HAP-1 (cell line): ENCODE measurements at regions not wholly inside any gene's neighbourhood (a gene's known extent, or its start where the extent isn't known, plus 50 kb on each side); places are given as distances from the start of the nearest gene placed in this dataset.
A peak's percentile ranks its signal among the peaks of the same experiment; 100 is the strongest.

Source experiments
- DNase-seq, 2 experiments: peaks; one replicate each; pipeline ENCODE4 v3.0.0-alpha.2; 2016 to 2020; ENCODE audit warnings: low spot score in 2 of 2
- H3K27me3 ChIP-seq: fragments of 250-450 bp; sonication (Bioruptor Pico); 2 replicates; pipeline ENCODE4 v1.5.1; 2020; ENCODE audit warnings: low read depth, mild to moderate bottlenecking, moderate library complexity
- H3K36me3 ChIP-seq: fragments of 250-450 bp; sonication (Bioruptor Pico); replicated peaks from 2 replicates; pipeline ENCODE4 v1.5.1; 2020; ENCODE audit warnings: mild to moderate bottlenecking
- H3K4me1 ChIP-seq: fragments of 250-450 bp; sonication (Bioruptor Pico); 2 replicates; pipeline ENCODE4 v1.5.1; 2020; ENCODE audit warnings: mild to moderate bottlenecking
- H3K4me3 ChIP-seq: fragments of 250-450 bp; sonication (Bioruptor Pico); 2 replicates; pipeline ENCODE4 v1.5.1; 2020; ENCODE audit warnings: mild to moderate bottlenecking, moderate library complexity
- H3K9me3 ChIP-seq: fragments of 250-450 bp; sonication (Bioruptor Pico); 2 replicates; pipeline ENCODE4 v1.5.1; 2020; ENCODE audit warnings: mild to moderate bottlenecking, moderate library complexity
- in situ Hi-C: fragments of 300-500 bp; cut with MboI; formaldehyde crosslinking; loops from 3 replicates; pipeline ENCODE4 v1.14.3; 2020; ENCODE audit warnings: low sequenced_read_pairs, inconsistent platforms, mixed read lengths

DNA sequence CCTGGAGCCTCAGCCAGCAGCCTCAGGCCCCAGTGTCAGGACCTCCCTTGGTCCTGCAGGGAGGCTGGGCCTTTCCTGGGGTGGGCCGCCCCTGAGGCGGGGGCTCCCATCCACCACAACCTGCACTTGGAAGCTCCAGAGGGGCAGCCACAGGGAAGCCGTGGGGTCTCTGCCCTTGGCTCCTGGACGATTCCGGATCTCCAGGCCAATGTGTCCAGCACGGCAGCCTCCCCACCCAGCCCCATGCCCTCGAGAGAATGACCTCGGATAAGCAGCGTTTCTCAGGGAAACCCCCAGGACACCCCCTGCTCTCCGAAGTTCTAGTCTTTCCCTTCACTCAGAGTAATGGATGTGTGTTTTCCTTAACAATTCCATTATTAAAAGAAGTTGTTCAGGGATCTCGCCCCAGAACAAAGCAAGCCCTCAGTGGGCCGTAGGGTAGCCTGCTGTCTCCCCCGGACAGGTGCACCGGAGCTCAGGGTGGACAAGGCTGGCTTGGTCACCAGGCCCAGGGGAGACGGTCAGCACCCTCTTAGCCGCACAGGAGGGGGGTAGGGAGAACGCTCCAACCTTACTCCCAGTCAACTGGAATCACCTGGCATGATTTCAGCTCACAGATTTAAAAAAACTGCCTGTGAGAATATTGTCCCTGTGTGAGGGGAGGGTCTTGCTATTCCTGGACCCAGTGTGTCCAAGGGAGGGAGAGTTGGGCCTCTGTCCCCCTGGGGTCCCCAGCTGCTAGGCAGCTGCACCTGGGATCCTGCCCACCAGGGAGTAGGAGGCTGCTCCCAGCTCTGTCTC lies 72.2 kb upstream of the OTOS start:
- H3K36me3 ChIP-seq: no peaks in the 10 kb centered on the region
- no peak overlapping the region for H3K4me3 ChIP-seq
- DNase-seq: no peak
- in situ Hi-C loops: no loop called here
- no peaks in the 10 kb centered on the region for H3K9me3 ChIP-seq
- no peaks in the 10 kb centered on the region for H3K27me3 ChIP-seq
- no peaks in the 10 kb centered on the region for H3K4me1 ChIP-seq

GRCh38 chr2:240213226-240213475 lies 72.7 kb upstream of the OTOS start:
- no peak for DNase-seq
- Histone ChIP-seq H3K36me3 (no peaks in the 10 kb centered on the region), H3K27me3 (no peaks in the 10 kb centered on the region), H3K4me1 (no peaks in the 10 kb centered on the region), H3K4me3 (no peak overlapping the region), H3K9me3 (no peaks in the 10 kb centered on the region)
- in situ Hi-C loops: no loop called here

- Histone ChIP-seq H3K9me3 (no peaks in the 10 kb centered on the region), H3K27me3 (no peaks in the 10 kb centered on the region), H3K4me1 (no peaks in the 10 kb centered on the region), H3K36me3 (no peaks in the 10 kb centered on the region), H3K4me3 (no peak overlapping the region)
- in situ Hi-C loops: no loop called here
- DNase-seq: peak in 1 of 2 experiments; percentile 4
Observed at GRCh38 chr2:240213476-240214421, 73.3 kb upstream of the OTOS start.

DNA sequence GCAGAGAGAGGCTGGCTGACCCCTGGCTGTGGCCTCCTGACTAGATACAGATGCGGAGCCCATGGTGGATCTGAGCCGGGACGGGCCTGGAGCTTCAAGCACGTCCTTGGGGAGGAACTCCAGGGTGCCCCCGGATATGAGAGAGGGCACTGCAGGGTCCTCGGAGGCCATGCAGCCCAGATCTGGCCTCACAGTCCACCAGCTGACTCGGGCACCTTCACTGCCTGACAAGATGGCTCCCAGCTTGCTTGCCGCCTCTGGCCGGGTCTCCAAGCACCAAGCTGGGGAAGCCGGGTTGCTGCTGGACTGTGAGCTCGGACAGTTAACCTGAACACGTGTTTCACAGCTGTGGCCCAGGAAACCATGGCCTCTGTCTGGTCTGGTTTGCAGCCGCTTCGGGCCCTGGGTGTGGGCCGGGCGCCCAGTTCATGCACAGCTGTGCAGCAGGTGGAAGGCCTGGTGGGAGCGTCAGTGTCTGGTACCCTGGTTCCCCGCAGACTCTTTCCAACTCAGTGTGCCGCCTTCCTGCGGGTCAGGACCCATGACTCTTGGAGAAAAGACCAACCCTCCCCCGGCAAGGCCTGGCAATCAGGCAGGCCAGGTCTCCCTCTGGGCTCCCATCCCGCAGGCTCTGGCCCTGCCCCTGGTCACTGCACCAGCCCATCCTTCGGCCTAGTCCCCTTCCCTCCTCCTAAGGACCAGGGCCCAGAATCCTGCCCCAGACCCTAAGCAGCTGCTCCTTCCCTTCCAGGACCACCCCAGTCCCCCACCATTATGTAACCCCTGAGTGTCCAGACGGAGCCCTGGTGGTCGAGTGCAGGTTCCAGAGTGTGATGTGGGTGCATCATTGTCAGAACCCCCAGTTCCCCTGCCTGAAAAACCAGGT lies 74.6 kb upstream of the OTOS start:
- in situ Hi-C loops: no loop called here
- H3K4me1 ChIP-seq: no peaks in the 10 kb centered on the region
- peaks cover 3% of the 10 kb centered on the region; the same call in 1 of the 2 replicates for H3K27me3 ChIP-seq
- no peak overlapping the region for H3K4me3 ChIP-seq
- no peak for DNase-seq
- H3K9me3 ChIP-seq: no peaks in the 10 kb centered on the region
- H3K36me3 ChIP-seq: no peaks in the 10 kb centered on the region

DNA sequence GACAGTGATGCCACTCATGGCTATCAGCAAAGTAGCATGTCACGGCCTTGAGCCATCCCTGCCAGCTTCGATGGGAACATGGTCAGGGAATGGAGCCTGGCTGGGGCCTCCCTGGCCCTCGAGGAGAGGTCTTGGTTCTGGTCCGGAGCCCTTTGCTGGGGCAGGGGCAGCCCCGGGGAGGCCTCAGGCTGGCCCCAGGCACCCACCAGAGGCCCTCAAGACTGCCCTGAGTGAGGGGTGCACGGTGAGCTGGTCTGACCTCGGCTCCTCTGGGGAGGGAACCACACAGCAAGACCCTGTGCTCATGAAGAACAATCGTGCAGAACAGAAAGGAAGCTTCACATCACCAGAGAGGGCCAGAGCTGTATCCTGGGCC lies 75.2 kb upstream of the OTOS start:
- no peaks in the 10 kb centered on the region for H3K4me1 ChIP-seq
- H3K27me3 ChIP-seq: peaks cover 6% of the 10 kb centered on the region; the same call in 1 of the 2 replicates
- in situ Hi-C loops: no loop called here
- no peak for DNase-seq
- no peak overlapping the region for H3K4me3 ChIP-seq
- H3K36me3 ChIP-seq: no peaks in the 10 kb centered on the region
- no peaks in the 10 kb centered on the region for H3K9me3 ChIP-seq

DNA sequence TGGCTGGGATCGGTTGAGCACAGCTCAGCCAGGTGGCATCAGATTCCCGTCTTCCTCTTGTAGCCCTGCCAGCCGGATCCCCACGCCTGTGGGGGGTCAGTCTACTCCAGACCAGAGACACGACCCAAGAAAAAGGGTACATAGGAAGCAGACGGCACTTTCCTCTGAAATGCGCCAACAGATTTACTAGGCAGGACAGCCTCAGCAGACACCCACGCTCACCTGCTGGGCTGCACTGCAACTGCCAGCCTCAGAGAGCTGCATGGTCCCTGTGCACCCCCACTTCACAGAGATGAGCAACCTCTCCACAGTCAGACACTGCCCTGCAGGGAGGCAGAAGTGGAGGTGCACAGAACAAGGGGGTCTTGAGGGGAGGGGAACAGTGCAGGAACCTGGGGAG lies 75.7 kb upstream of the OTOS start:
- H3K27me3 ChIP-seq: peaks cover 8% of the 10 kb centered on the region; the same call in 1 of the 2 replicates
- no peaks in the 10 kb centered on the region for H3K4me1 ChIP-seq
- H3K4me3 ChIP-seq: no peak overlapping the region
- peak in 1 of 2 experiments; percentile 4 for DNase-seq
- no peaks in the 10 kb centered on the region for H3K9me3 ChIP-seq
- in situ Hi-C loops: no loop called here
- H3K36me3 ChIP-seq: no peaks in the 10 kb centered on the region

- DNase-seq: peak in 1 of 2 experiments; percentile 35
- H3K9me3 ChIP-seq: no peaks in the 10 kb centered on the region
- H3K36me3 ChIP-seq: no peaks in the 10 kb centered on the region
- peaks cover 9% of the 10 kb centered on the region; the same call in 1 of the 2 replicates for H3K27me3 ChIP-seq
- H3K4me3 ChIP-seq: no peak overlapping the region
- H3K4me1 ChIP-seq: no peaks in the 10 kb centered on the region
- in situ Hi-C loops: no loop called here
Observed at GRCh38 chr2:240217431-240218301, 77.2 kb upstream of the OTOS start.

DNA sequence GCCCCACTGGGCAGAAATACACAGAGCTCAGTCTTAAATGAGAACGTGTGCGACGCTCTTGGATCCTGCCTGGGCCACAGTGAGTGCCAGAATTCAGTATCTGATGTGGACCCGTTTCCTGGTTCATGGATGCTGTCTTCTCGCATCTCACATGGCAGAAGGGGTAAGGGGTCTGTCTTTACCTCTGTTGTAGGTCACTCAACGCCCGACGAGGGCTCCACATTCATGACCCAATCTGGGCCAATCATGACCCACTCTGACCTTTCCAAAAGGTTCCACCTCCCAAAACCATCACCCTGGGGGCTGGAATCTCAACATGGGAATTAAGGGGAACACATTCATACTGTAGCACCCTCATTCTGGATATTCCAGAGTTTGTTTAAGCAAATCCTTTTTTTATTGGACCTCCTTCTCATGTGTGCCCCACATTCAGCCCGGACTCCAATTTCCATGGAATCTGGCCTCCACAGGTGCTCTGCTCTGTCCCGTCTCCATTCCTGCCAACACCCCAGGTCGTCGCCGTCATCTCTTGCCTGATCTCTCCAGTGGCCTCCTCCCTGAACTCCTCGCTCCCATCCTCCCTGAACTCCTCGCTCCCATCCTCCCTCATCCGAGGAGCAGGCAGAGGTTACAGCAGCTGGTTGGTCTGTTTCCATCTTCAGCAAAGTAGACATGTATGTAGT lies 78.9 kb upstream of the OTOS start:
- H3K27me3 ChIP-seq: peaks cover 14% of the 10 kb centered on the region; the same call in 1 of the 2 replicates
- no peaks in the 10 kb centered on the region for H3K36me3 ChIP-seq
- H3K9me3 ChIP-seq: no peaks in the 10 kb centered on the region
- DNase-seq: peak in 1 of 2 experiments; percentile 4
- in situ Hi-C loops: no loop called here
- H3K4me1 ChIP-seq: no peaks in the 10 kb centered on the region
- H3K4me3 ChIP-seq: no peak overlapping the region

- no peak for DNase-seq
- Histone ChIP-seq H3K4me1 (no peaks in the 10 kb centered on the region), H3K4me3 (no peak overlapping the region), H3K27me3 (peaks cover 14% of the 10 kb centered on the region; the same call in 1 of the 2 replicates), H3K9me3 (no peaks in the 10 kb centered on the region), H3K36me3 (no peaks in the 10 kb centered on the region)
- in situ Hi-C loops: no loop called here
Observed at GRCh38 chr2:240220371-240220770, 79.9 kb upstream of the OTOS start.

- Histone ChIP-seq H3K36me3 (no peaks in the 10 kb centered on the region), H3K4me1 (no peaks in the 10 kb centered on the region), H3K27me3 (peaks cover 14% of the 10 kb centered on the region; the same call in 1 of the 2 replicates), H3K4me3 (no peak overlapping the region), H3K9me3 (no peaks in the 10 kb centered on the region)
- no peak for DNase-seq
- in situ Hi-C loops: no loop called here
Observed at GRCh38 chr2:240223631-240224030, 83.2 kb upstream of the OTOS start.

GRCh38 chr2:240224676-240225075 lies 84.2 kb upstream of the OTOS start:
- Histone ChIP-seq H3K4me1 (no peaks in the 10 kb centered on the region), H3K9me3 (no peaks in the 10 kb centered on the region), H3K36me3 (no peaks in the 10 kb centered on the region), H3K4me3 (no peak overlapping the region), H3K27me3 (peaks cover 14% of the 10 kb centered on the region; the same call in 1 of the 2 replicates)
- DNase-seq: no peak
- in situ Hi-C loops: no loop called here

DNA sequence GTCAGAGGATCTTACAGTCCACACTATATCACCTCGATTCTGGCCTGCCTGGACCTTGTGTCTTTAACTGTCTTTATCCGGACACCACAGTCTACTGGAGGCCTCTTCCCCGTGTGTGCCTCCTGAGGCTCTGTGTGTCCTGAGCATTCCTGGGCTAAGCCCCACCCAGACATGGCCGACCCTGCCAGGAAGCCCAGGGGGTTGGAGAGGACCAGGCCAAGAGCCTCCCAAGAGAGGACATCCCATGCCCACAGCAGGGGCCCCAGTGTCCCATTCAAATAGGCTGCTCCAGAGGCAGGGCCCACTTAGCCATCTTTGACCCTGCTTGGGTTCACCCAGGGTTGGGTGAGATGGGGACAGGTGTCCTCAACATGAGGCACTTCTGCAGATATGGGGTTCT lies 84.7 kb upstream of the OTOS start:
- no peaks in the 10 kb centered on the region for H3K9me3 ChIP-seq
- no peaks in the 10 kb centered on the region for H3K36me3 ChIP-seq
- in situ Hi-C loops: no loop called here
- peaks cover 10% of the 10 kb centered on the region; the same call in 1 of the 2 replicates for H3K27me3 ChIP-seq
- H3K4me1 ChIP-seq: no peaks in the 10 kb centered on the region
- H3K4me3 ChIP-seq: no peak overlapping the region
- no peak for DNase-seq
